ENCODE measurements at regions not wholly inside any gene's neighbourhood (a gene's known extent, or its start where the extent isn't known, plus 50 kb on each side); places are given as distances from the start of the nearest gene placed in this dataset.
A peak's percentile ranks its signal among the peaks of the same experiment; 100 is the strongest.

- TF ChIP-seq CTCF (IDR thresholded peaks at IDR 0.05; ENCODE audit: insufficient read depth, missing control alignments) = no peak
- DNase-seq (ENCODE audit: insufficient read length, low spot score) (no peak), FAIRE-seq (no peak)
Observed at GRCh38 chr18:5603153-5603552, 59.4 kb upstream of the EPB41L3 start.

GRCh38 chr18:5601188-5601624, 57.4 kb upstream of the EPB41L3 start:
- TF ChIP-seq CTCF (IDR thresholded peaks at IDR 0.05; ENCODE audit: insufficient read depth, missing control alignments) = no peak
- FAIRE-seq = no peak
- no peak for DNase-seq (ENCODE audit: insufficient read length, low spot score)

GRCh38 chr18:5600378-5601071, 56.7 kb upstream of the EPB41L3 start:
- DNase-seq (ENCODE audit: insufficient read length, low spot score) (no peak), FAIRE-seq (no peak)
- peak; percentile 55 for TF ChIP-seq CTCF (IDR thresholded peaks at IDR 0.05; ENCODE audit: insufficient read depth, missing control alignments)

- no peak for TF ChIP-seq CTCF (IDR thresholded peaks at IDR 0.05; ENCODE audit: insufficient read depth, missing control alignments)
- FAIRE-seq = no peak
- no peak for DNase-seq (ENCODE audit: insufficient read length, low spot score)
Observed at GRCh38 chr18:5596585-5596984, 52.8 kb upstream of the EPB41L3 start.
